ENCODE measurements at regions not wholly inside any gene's neighbourhood (a gene's known extent, or its start where the extent isn't known, plus 50 kb on each side); places are given as distances from the start of the nearest gene placed in this dataset.

DNA sequence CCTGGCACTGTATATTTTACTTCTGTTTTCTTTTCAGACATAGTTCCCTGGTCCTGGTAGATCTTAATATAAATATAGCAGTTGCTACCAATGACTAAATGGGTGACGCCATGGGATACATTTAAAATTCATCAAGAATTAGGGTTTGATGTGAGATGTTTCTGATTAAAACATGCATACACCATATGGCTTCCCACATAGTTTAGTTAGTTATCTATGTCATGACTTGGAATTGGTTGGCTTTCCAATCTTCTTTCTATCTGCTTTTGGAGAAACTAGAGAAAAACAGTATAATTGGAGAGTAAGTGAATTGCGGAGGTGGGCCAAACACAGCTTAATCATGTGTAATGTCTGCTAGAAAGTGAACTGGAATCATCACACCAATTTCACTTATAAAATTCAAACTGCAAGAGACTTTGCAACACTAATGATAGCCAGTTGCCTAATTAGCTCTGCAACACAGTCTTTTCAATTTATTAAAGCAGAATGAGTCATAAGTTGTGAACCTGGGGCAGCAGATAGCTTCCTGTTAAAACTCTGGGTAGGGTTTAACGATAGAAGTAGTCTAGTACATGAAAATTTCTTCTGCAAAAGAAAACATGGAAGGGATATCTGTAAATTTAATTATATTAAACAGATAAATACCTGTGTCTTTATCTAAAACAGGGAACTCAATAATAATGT lies 295.2 kb downstream of the SLC16A7 start:
- TF ChIP-seq, protein P1, sequence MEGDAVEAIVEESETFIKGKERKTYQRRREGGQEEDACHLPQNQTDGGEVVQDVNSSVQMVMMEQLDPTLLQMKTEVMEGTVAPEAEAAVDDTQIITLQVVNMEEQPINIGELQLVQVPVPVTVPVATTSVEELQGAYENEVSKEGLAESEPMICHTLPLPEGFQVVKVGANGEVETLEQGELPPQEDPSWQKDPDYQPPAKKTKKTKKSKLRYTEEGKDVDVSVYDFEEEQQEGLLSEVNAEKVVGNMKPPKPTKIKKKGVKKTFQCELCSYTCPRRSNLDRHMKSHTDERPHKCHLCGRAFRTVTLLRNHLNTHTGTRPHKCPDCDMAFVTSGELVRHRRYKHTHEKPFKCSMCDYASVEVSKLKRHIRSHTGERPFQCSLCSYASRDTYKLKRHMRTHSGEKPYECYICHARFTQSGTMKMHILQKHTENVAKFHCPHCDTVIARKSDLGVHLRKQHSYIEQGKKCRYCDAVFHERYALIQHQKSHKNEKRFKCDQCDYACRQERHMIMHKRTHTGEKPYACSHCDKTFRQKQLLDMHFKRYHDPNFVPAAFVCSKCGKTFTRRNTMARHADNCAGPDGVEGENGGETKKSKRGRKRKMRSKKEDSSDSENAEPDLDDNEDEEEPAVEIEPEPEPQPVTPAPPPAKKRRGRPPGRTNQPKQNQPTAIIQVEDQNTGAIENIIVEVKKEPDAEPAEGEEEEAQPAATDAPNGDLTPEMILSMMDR (IDR thresholded peaks at IDR 0.05) = no peak
- TF ChIP-seq POLR2A (IDR thresholded peaks at IDR 0.05) = no peak
- no peak for TF ChIP-seq POLR2AphosphoS5 (IDR thresholded peaks at IDR 0.05)

All from sigmoid colon (tissue), 4 donors.